COR-L47 (cell line): ENCODE measurements at regions not wholly inside any gene's neighbourhood (a gene's known extent, or its start where the extent isn't known, plus 50 kb on each side); places are given as distances from the start of the nearest gene placed in this dataset.

Experiments used
- DNase-seq: peaks from one replicate; lab custom pipeline; 2025; lab: John Stamatoyannopoulos, UW

- DNase-seq, result no peak
These were observed 124.8 kb downstream of the RPLP1 start for GRCh38 chr15:69577397-69577796.

- no peak for DNase-seq
These were observed 125.6 kb downstream of the RPLP1 start for GRCh38 chr15:69578252-69578651.

GRCh38 chr15:69578787-69579583 is 126.4 kb downstream of the RPLP1 start:
- DNase-seq, result no peak

- DNase-seq, result no peak
These were observed 127.5 kb downstream of the RPLP1 start for GRCh38 chr15:69579950-69580618.

GRCh38 chr15:69583626-69584025 is 131.0 kb downstream of the RPLP1 start:
- no peak for DNase-seq

GRCh38 chr15:69585937-69586336 is 133.3 kb downstream of the RPLP1 start:
- no peak for DNase-seq

GRCh38 chr15:69586721-69587120 is 134.1 kb downstream of the RPLP1 start:
- no peak for DNase-seq

GRCh38 chr15:69587723-69588426 is 135.3 kb downstream of the RPLP1 start:
- no peak for DNase-seq

GRCh38 chr15:69590201-69590710 is 137.6 kb downstream of the RPLP1 start:
- no peak for DNase-seq

- no peak for DNase-seq
These were observed 138.4 kb downstream of the RPLP1 start for GRCh38 chr15:69590932-69591524.

- peak; percentile 74 for DNase-seq
These were observed 139.4 kb downstream of the RPLP1 start for GRCh38 chr15:69591905-69592508.

GRCh38 chr15:69592954-69593353 is 140.3 kb downstream of the RPLP1 start:
- DNase-seq, result no peak

GRCh38 chr15:69593488-69593887 is 140.9 kb downstream of the RPLP1 start:
- no peak for DNase-seq

GRCh38 chr15:69593981-69594966 is 141.7 kb downstream of the RPLP1 start:
- peak; percentile 97 for DNase-seq

- no peak for DNase-seq
These were observed 142.6 kb downstream of the RPLP1 start for GRCh38 chr15:69595009-69595791.

GRCh38 chr15:69597061-69597592 is 144.5 kb downstream of the RPLP1 start:
- no peak for DNase-seq

- no peak for DNase-seq
These were observed 146.7 kb downstream of the RPLP1 start for GRCh38 chr15:69599271-69599670.

GRCh38 chr15:69600556-69601085 is 148.0 kb downstream of the RPLP1 start:
- DNase-seq, result no peak
